HEK293 (cell line): ENCODE measurements at regions not wholly inside any gene's neighbourhood (a gene's known extent, or its start where the extent isn't known, plus 50 kb on each side); places are given as distances from the start of the nearest gene placed in this dataset.

Source experiments
- CTCF ChIA-PET: fragments of 350-600 bp; formaldehyde crosslinking; extraction: SDS; loops from one replicate; lab custom pipeline; 2021; ENCODE audit warnings: antibody characterized with exemption; lab: Yijun Ruan, JAX
- POLR2A ChIA-PET: fragments of 300-600 bp; formaldehyde crosslinking; extraction: SDS; loops from one replicate; lab custom pipeline; 2020; ENCODE audit warnings: antibody characterized with exemption, inconsistent platforms; lab: Yijun Ruan, JAX
- H3K27ac ChIP-seq: fragments of 200-500 bp; sonication (Bioruptor generic); 2 replicates; pipeline ENCODE4 v1.5.1; 2014; ENCODE audit warnings: low read depth, low read length, control low read depth, inconsistent platforms; ENCODE audit errors: extremely low read depth
- H3K36me3 ChIP-seq, 2 experiments: fragments of 200-500 bp in 1 of 2; sonication (Bioruptor generic) in 1 of 2; 1 replicate in 1 of 2; 2 replicates in 1 of 2; pipeline ENCODE4 v1.5.1; 2014 to 2017; ENCODE audit warnings: inconsistent platforms in 2 of 2, low read length in 2 of 2; ENCODE audit not compliant: control insufficient read depth in 2 of 2, insufficient read depth in 1 of 2
- H3K4me1 ChIP-seq: fragments of 200-500 bp; sonication (Bioruptor generic); 2 replicates; pipeline ENCODE4 v1.5.1; 2014; ENCODE audit warnings: mild to moderate bottlenecking, low read length, inconsistent platforms; ENCODE audit not compliant: control insufficient read depth, insufficient read depth
- H3K4me3 ChIP-seq: 2 replicates; pipeline ENCODE4 v1.5.1; 2011; ENCODE audit warnings: low read depth, mild to moderate bottlenecking, control low read depth, low read length, moderate library complexity
- H3K9me3 ChIP-seq: fragments of 200-500 bp; sonication (Bioruptor generic); 2 replicates; pipeline ENCODE4 v1.5.1; 2014; ENCODE audit warnings: low read depth, low read length, inconsistent platforms; ENCODE audit not compliant: control insufficient read depth, insufficient read depth
- CTCF ChIP-seq: fragments of 450-650 bp; formaldehyde crosslinking; IDR thresholded peaks from 2 replicates; pipeline ENCODE4 v1.5.1; 2016; ENCODE audit warnings: missing biosample characterization, missing genetic modification characterization
- KLF1 ChIP-seq: fragments of 450-650 bp; formaldehyde crosslinking; IDR thresholded peaks from 2 replicates; pipeline ENCODE4 v1.5.1; 2016; ENCODE audit warnings: missing biosample characterization, missing genetic modification characterization
- KLF8 ChIP-seq: fragments of 450-650 bp; formaldehyde crosslinking; IDR thresholded peaks from 2 replicates; pipeline ENCODE4 v1.5.1; 2016; ENCODE audit warnings: missing biosample characterization, missing genetic modification characterization
- KLF9 ChIP-seq: fragments of 450-650 bp; formaldehyde crosslinking; IDR thresholded peaks from 2 replicates; pipeline ENCODE4 v1.5.1; 2016; ENCODE audit warnings: missing biosample characterization, missing genetic modification characterization, low read depth
- PRDM4 ChIP-seq: fragments of 450-650 bp; formaldehyde crosslinking; IDR thresholded peaks from 2 replicates; pipeline ENCODE4 v1.5.1; 2017; ENCODE audit warnings: missing biosample characterization, missing genetic modification characterization
- REPIN1 ChIP-seq: fragments of 450-650 bp; formaldehyde crosslinking; IDR thresholded peaks from 2 replicates; pipeline ENCODE4 v1.5.1; 2017; ENCODE audit warnings: missing biosample characterization, missing genetic modification characterization, low read depth
- YY1 ChIP-seq: fragments of 450-650 bp; formaldehyde crosslinking; IDR thresholded peaks from 2 replicates; pipeline ENCODE4 v1.5.1; 2018; ENCODE audit warnings: missing biosample characterization, missing genetic modification characterization
- ZBTB1 ChIP-seq: fragments of 450-650 bp; formaldehyde crosslinking; IDR thresholded peaks from 2 replicates; pipeline ENCODE4 v1.5.1; 2016; ENCODE audit warnings: missing biosample characterization, missing genetic modification characterization
- ZBTB6 ChIP-seq: fragments of 450-650 bp; formaldehyde crosslinking; IDR thresholded peaks from 2 replicates; pipeline ENCODE4 v1.5.1; 2017; ENCODE audit warnings: missing biosample characterization, missing genetic modification characterization
- ZBTB7A ChIP-seq: fragments of 450-650 bp; formaldehyde crosslinking; IDR thresholded peaks from 2 replicates; pipeline ENCODE4 v1.5.1; 2016; ENCODE audit warnings: low read depth, missing biosample characterization, missing genetic modification characterization
- ZEB2 ChIP-seq: fragments of 450-650 bp; formaldehyde crosslinking; IDR thresholded peaks from 2 replicates; pipeline ENCODE4 v1.5.1; 2016; ENCODE audit warnings: missing biosample characterization, missing genetic modification characterization
- ZNF112 ChIP-seq: fragments of 450-650 bp; formaldehyde crosslinking; IDR thresholded peaks from 2 replicates; pipeline ENCODE4 v1.5.0; 2017; ENCODE audit warnings: missing biosample characterization, missing genetic modification characterization
- ZNF157 ChIP-seq: fragments of 450-650 bp; formaldehyde crosslinking; IDR thresholded peaks from 2 replicates; pipeline ENCODE4 v1.5.1; 2016; ENCODE audit warnings: missing biosample characterization, missing genetic modification characterization
- ZNF169 ChIP-seq: fragments of 450-650 bp; formaldehyde crosslinking; IDR thresholded peaks from 2 replicates; pipeline ENCODE4 v1.5.1; 2016; ENCODE audit warnings: missing biosample characterization, missing genetic modification characterization
- ZNF2 ChIP-seq: fragments of 450-650 bp; formaldehyde crosslinking; IDR thresholded peaks from 2 replicates; pipeline ENCODE4 v1.5.1; 2016; ENCODE audit warnings: missing biosample characterization, missing genetic modification characterization
- ZNF274 ChIP-seq, 2 experiments: fragments of 200-500 bp in 1 of 2; fragments of 450-650 bp in 1 of 2; sonication (Bioruptor generic) in 1 of 2; formaldehyde crosslinking in 1 of 2; IDR thresholded peaks; 2 replicates each; pipeline versions ENCODE4 v1.5.1 to v1.6.1; 2014 to 2016; ENCODE audit warnings: borderline replicate concordance in 1 of 2, inconsistent platforms in 1 of 2, low read length in 1 of 2, missing biosample characterization in 1 of 2, missing genetic modification characterization in 1 of 2
- ZNF404 ChIP-seq: fragments of 450-650 bp; formaldehyde crosslinking; IDR thresholded peaks from 2 replicates; pipeline ENCODE4 v1.5.1; 2017; ENCODE audit warnings: missing biosample characterization, missing genetic modification characterization
- ZNF514 ChIP-seq: fragments of 450-650 bp; formaldehyde crosslinking; IDR thresholded peaks from 2 replicates; pipeline ENCODE4 v1.5.1; 2016; ENCODE audit warnings: missing biosample characterization, missing genetic modification characterization
- ZNF530 ChIP-seq: fragments of 450-650 bp; formaldehyde crosslinking; IDR thresholded peaks from 2 replicates; pipeline ENCODE4 v1.5.1; 2016; ENCODE audit warnings: low read depth, missing biosample characterization, missing genetic modification characterization
- ZNF555 ChIP-seq: fragments of 450-650 bp; formaldehyde crosslinking; conservative IDR thresholded peaks from 2 replicates; pipeline ENCODE4 v1.5.1; 2017; ENCODE audit warnings: missing biosample characterization, mild to moderate bottlenecking, missing genetic modification characterization, inconsistent platforms
- ZNF585B ChIP-seq: fragments of 450-650 bp; formaldehyde crosslinking; IDR thresholded peaks from 2 replicates; pipeline ENCODE4 v1.5.1; 2016; ENCODE audit warnings: missing biosample characterization, missing genetic modification characterization
- ZNF600 ChIP-seq: fragments of 450-650 bp; formaldehyde crosslinking; IDR thresholded peaks from 2 replicates; pipeline ENCODE4 v1.5.1; 2016; ENCODE audit warnings: missing biosample characterization, missing genetic modification characterization
- ZNF670 ChIP-seq: fragments of 450-650 bp; formaldehyde crosslinking; IDR thresholded peaks from 2 replicates; pipeline ENCODE4 v1.5.1; 2016; ENCODE audit warnings: missing biosample characterization, missing genetic modification characterization, low read depth
- ZNF707 ChIP-seq: fragments of 450-650 bp; formaldehyde crosslinking; IDR thresholded peaks from 2 replicates; pipeline ENCODE4 v1.5.1; 2016; ENCODE audit warnings: missing biosample characterization, missing genetic modification characterization
- ZNF76 ChIP-seq: fragments of 450-650 bp; formaldehyde crosslinking; IDR thresholded peaks from 2 replicates; pipeline ENCODE4; 2016; ENCODE audit warnings: low read depth, missing biosample characterization, missing genetic modification characterization, borderline replicate concordance
- ZNF768 ChIP-seq: fragments of 450-650 bp; formaldehyde crosslinking; IDR thresholded peaks from 2 replicates; pipeline ENCODE4 v1.5.1; 2018; ENCODE audit warnings: missing biosample characterization, mild to moderate bottlenecking, missing genetic modification characterization
- ZNF830 ChIP-seq: fragments of 450-650 bp; IDR thresholded peaks from 2 replicates; pipeline ENCODE4 v1.5.0; 2018; ENCODE audit warnings: missing biosample characterization, missing genetic modification characterization, low read depth, mild to moderate bottlenecking, moderate library complexity
- ZNF837 ChIP-seq: fragments of 450-650 bp; formaldehyde crosslinking; IDR thresholded peaks from 2 replicates; pipeline ENCODE4 v1.5.1; 2016; ENCODE audit warnings: missing biosample characterization, missing genetic modification characterization
- ZNF843 ChIP-seq: fragments of 450-650 bp; formaldehyde crosslinking; IDR thresholded peaks from 2 replicates; pipeline ENCODE4 v1.5.1; 2016; ENCODE audit warnings: missing biosample characterization, missing genetic modification characterization

GRCh38 chr2:106963156-106963555, 77.2 kb upstream of the ST6GAL2 start (continued):
- TF ChIP-seq ZNF555 (tag by site-specific recombination) (no peak), ZNF514 (tag by site-specific recombination) (no peak), ZNF707 (tag by site-specific recombination) (no peak), CTCF (no peak), ZNF768 (no peak), ZNF830 (tag by site-specific recombination) (no peak), ZNF2 (tag by site-specific recombination) (no peak)

- POLR2A ChIA-PET: no interaction called here
- CTCF ChIA-PET: no interaction called here
- TF ChIP-seq ZNF843 (tag by site-specific recombination) (no peak), ZBTB6 (tag by site-specific recombination) (no peak), ZEB2 (tag by site-specific recombination) (no peak), ZNF157 (tag by site-specific recombination) (no peak), KLF8 (no peak), ZNF585B (no peak), ZNF274 (IDR thresholded peaks at IDR 0.05; ENCODE audit: low read length) (no peak), ZNF274 (tag by site-specific recombination; IDR thresholded peaks at IDR 0.05; ENCODE audit: borderline replicate concordance) (no peak), ZNF76 (tag by site-specific recombination) (no peak), ZNF530 (tag by site-specific recombination) (no peak), REPIN1 (tag by site-specific recombination) (no peak), ZBTB1 (tag by site-specific recombination) (no peak), ZNF837 (tag by site-specific recombination) (no peak)
Observed at GRCh38 chr2:106963893-106964292, 77.9 kb upstream of the ST6GAL2 start.

GRCh38 chr2:106965611-106966010, 79.6 kb upstream of the ST6GAL2 start:
- POLR2A ChIA-PET: no interaction called here
- Histone ChIP-seq H3K4me1 (no peaks in the 10 kb centered on the region), H3K4me3 (no peak overlapping the region), H3K36me3 (no peaks in the 10 kb centered on the region), H3K9me3 (no peaks in the 10 kb centered on the region), H3K27ac (no peak overlapping the region)
- CTCF ChIA-PET: no interaction called here
- TF ChIP-seq PRDM4 (tag by site-specific recombination) (no peak), ZNF404 (tag by site-specific recombination) (no peak), ZNF112 (tag by site-specific recombination) (no peak), ZBTB7A (tag by site-specific recombination) (no peak), KLF9 (tag by site-specific recombination) (no peak), ZNF670 (no peak), ZNF169 (tag by site-specific recombination) (no peak), ZNF600 (tag by site-specific recombination) (no peak), ZNF837 (tag by site-specific recombination) (no peak), ZEB2 (tag by site-specific recombination) (no peak), ZNF830 (tag by site-specific recombination) (no peak), YY1 (tag by site-specific recombination) (no peak), KLF1 (tag by site-specific recombination) (no peak)

More at GRCh38 chr2:106963893-106964292, 77.9 kb upstream of the ST6GAL2 start:
- Histone ChIP-seq H3K4me1 (no peaks in the 10 kb centered on the region), H3K9me3 (no peaks in the 10 kb centered on the region), H3K36me3 (no peaks in the 10 kb centered on the region), H3K27ac (no peak overlapping the region), H3K4me3 (no peak overlapping the region)
